Duodenal mucosa (tissue), 2 donors: ENCODE measurements at regions not wholly inside any gene's neighbourhood (a gene's known extent, or its start where the extent isn't known, plus 50 kb on each side); places are given as distances from the start of the nearest gene placed in this dataset.

Experiments
- H3K27ac ChIP-seq: one replicate; pipeline ENCODE4 v1.7.0; 2013; ENCODE audit warnings: low read depth, low read length
- H3K27me3 ChIP-seq, 2 donors: one replicate each; pipeline ENCODE4 v1.7.0; 2013; ENCODE audit warnings: low read length in 2 of 2, control low read depth in 1 of 2; ENCODE audit not compliant: insufficient read depth in 2 of 2, control insufficient read depth in 1 of 2
- H3K36me3 ChIP-seq, 2 donors: one replicate each; pipeline ENCODE4 v1.7.0; 2013; ENCODE audit warnings: low read length in 2 of 2, control low read depth in 1 of 2; ENCODE audit not compliant: insufficient read depth in 2 of 2, control insufficient read depth in 1 of 2
- H3K4me1 ChIP-seq, 2 donors: one replicate each; pipeline ENCODE4 v1.7.0; 2013; ENCODE audit warnings: low read length in 2 of 2, control low read depth in 1 of 2; ENCODE audit not compliant: insufficient read depth in 2 of 2, control insufficient read depth in 1 of 2
- H3K4me3 ChIP-seq, 2 donors: one replicate each; pipeline ENCODE4 v1.7.0; 2013; ENCODE audit warnings: low read length in 2 of 2, low read depth in 1 of 2
- H3K9ac ChIP-seq, 2 donors: one replicate each; pipeline ENCODE4 v1.7.0; 2013; ENCODE audit warnings: low read length in 2 of 2, low read depth in 1 of 2
- H3K9me3 ChIP-seq, 2 donors: one replicate each; pipeline ENCODE4 v1.7.0; 2013; ENCODE audit warnings: low read length in 2 of 2, control low read depth in 1 of 2; ENCODE audit not compliant: control insufficient read depth in 1 of 2

GRCh38 chr3:139095803-139096466, 51.2 kb upstream of the PRR23C start:
- Histone ChIP-seq H3K9me3 (peaks cover 0 to 4% of the 10 kb centered on the region in 2 donors), H3K27ac (no peak overlapping the region), H3K4me3 (no peak overlapping the region), H3K36me3 (no peaks in the 10 kb centered on the region), H3K4me1 (no peaks in the 10 kb centered on the region), H3K27me3 (no peaks in the 10 kb centered on the region), H3K9ac (no peak overlapping the region)

- H3K9ac ChIP-seq = no peak overlapping the region
- no peaks in the 10 kb centered on the region for H3K36me3 ChIP-seq
- H3K27ac ChIP-seq = no peak overlapping the region
- H3K27me3 ChIP-seq = no peaks in the 10 kb centered on the region
- no peaks in the 10 kb centered on the region for H3K4me1 ChIP-seq
- peaks cover 0 to 4% of the 10 kb centered on the region in 2 donors for H3K9me3 ChIP-seq
- H3K4me3 ChIP-seq = no peak overlapping the region
Measured at GRCh38 chr3:139096670-139097069, 52.0 kb upstream of the PRR23C start.

- Histone ChIP-seq H3K9ac (no peak overlapping the region), H3K4me1 (no peaks in the 10 kb centered on the region), H3K36me3 (no peaks in the 10 kb centered on the region), H3K27me3 (no peaks in the 10 kb centered on the region), H3K4me3 (no peak overlapping the region), H3K9me3 (no peaks in the 10 kb centered on the region), H3K27ac (no peak overlapping the region)
Measured at GRCh38 chr3:139098391-139098790, 53.7 kb upstream of the PRR23C start.

- H3K9ac ChIP-seq = no peak overlapping the region
- H3K9me3 ChIP-seq = no peaks in the 10 kb centered on the region
- H3K36me3 ChIP-seq = no peaks in the 10 kb centered on the region
- no peaks in the 10 kb centered on the region for H3K27me3 ChIP-seq
- H3K27ac ChIP-seq = no peak overlapping the region
- peaks cover 3 to 5% of the 10 kb centered on the region in 2 donors for H3K4me1 ChIP-seq
- no peak overlapping the region for H3K4me3 ChIP-seq
Measured at GRCh38 chr3:139099968-139100817, 55.5 kb upstream of the PRR23C start.

GRCh38 chr3:139100821-139101220, 56.1 kb upstream of the PRR23C start:
- Histone ChIP-seq H3K4me1 (peaks cover 8 to 12% of the 10 kb centered on the region in 2 donors), H3K36me3 (no peaks in the 10 kb centered on the region), H3K9ac (no peak overlapping the region), H3K27me3 (no peaks in the 10 kb centered on the region), H3K27ac (no peak overlapping the region), H3K4me3 (no peak overlapping the region), H3K9me3 (no peaks in the 10 kb centered on the region)

GRCh38 chr3:139101396-139101795, 56.7 kb upstream of the PRR23C start:
- no peaks in the 10 kb centered on the region for H3K27me3 ChIP-seq
- no peak overlapping the region for H3K4me3 ChIP-seq
- H3K9ac ChIP-seq = no peak overlapping the region
- H3K9me3 ChIP-seq = no peaks in the 10 kb centered on the region
- peaks cover 14 to 16% of the 10 kb centered on the region in 2 donors for H3K4me1 ChIP-seq
- no peak overlapping the region for H3K27ac ChIP-seq
- H3K36me3 ChIP-seq = no peaks in the 10 kb centered on the region

- peaks cover 23 to 26% of the 10 kb centered on the region in 2 donors for H3K4me1 ChIP-seq
- H3K27me3 ChIP-seq = no peaks in the 10 kb centered on the region
- H3K36me3 ChIP-seq = no peaks in the 10 kb centered on the region
- no peak overlapping the region for H3K4me3 ChIP-seq
- no peak overlapping the region for H3K27ac ChIP-seq
- H3K9me3 ChIP-seq = no peaks in the 10 kb centered on the region
- no peak overlapping the region for H3K9ac ChIP-seq
Measured at GRCh38 chr3:139103484-139103883, 58.8 kb upstream of the PRR23C start.

- Histone ChIP-seq H3K9ac (no peak overlapping the region), H3K27me3 (no peaks in the 10 kb centered on the region), H3K9me3 (no peaks in the 10 kb centered on the region), H3K4me3 (no peak overlapping the region), H3K36me3 (no peaks in the 10 kb centered on the region), H3K4me1 (peaks cover 23 to 26% of the 10 kb centered on the region in 2 donors), H3K27ac (no peak overlapping the region)
Measured at GRCh38 chr3:139104062-139104461, 59.4 kb upstream of the PRR23C start.

GRCh38 chr3:139105154-139105702, 60.5 kb upstream of the PRR23C start:
- Histone ChIP-seq H3K27ac (no peak overlapping the region), H3K4me3 (no peak overlapping the region), H3K36me3 (no peaks in the 10 kb centered on the region), H3K9me3 (no peaks in the 10 kb centered on the region), H3K27me3 (no peaks in the 10 kb centered on the region), H3K9ac (no peak overlapping the region), H3K4me1 (peaks cover 25 to 31% of the 10 kb centered on the region in 2 donors)
